ENCODE measurements at regions not wholly inside any gene's neighbourhood (a gene's known extent, or its start where the extent isn't known, plus 50 kb on each side); places are given as distances from the start of the nearest gene placed in this dataset.
"Not testable (repeated sequence)": the region's sequence is repeated elsewhere in the genome, so short reads cannot be mapped to it uniquely, and the experiment has no call there.

DNA sequence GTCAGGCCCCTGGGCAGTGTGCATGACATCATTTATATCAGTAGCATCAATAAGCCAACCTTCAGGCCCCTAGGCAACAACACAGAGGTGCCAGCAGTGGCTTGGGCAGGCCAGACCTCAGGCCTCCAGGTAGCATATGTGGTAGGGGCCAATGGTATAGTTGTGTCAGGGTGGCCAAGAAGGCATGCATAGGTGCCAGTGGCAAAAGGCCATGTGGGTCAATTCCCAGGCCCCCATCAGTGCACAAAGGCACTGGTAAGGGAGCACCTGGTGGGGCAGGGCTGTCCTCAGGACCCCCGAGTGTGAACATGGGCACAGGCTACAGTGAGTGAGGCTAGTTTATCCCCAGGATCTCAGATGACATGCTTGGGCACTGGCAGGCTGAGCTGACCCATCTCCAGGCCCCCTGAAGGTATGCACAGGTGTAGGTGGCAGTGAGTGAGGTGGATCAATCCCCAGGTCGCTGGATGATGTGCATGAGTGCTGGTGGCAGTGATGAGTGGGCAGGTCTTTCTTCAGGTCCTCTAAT is 244.1 kb upstream of the ZNF385D start:
- DNase-seq, result no peak

DNA sequence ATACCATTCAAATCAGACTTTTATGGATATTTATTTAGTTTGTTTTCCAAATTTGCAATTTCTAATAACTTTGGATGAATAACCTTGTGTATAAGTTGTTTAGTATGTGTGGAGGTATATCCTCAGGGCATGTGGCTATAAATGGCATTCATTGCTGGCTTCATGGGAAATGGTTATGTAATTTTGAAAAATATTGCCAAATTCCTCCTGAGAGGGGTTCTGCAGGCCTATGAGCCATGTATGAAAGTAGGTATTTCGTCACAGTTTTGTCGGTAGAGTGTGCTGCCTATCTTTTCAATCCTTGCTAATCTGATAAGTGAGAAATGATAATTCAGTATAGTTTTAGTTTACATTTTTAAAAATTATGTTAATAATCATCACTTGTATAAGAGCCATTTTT is 256.4 kb upstream of the ZNF385D start:
- DNase-seq, result no peak

DNA sequence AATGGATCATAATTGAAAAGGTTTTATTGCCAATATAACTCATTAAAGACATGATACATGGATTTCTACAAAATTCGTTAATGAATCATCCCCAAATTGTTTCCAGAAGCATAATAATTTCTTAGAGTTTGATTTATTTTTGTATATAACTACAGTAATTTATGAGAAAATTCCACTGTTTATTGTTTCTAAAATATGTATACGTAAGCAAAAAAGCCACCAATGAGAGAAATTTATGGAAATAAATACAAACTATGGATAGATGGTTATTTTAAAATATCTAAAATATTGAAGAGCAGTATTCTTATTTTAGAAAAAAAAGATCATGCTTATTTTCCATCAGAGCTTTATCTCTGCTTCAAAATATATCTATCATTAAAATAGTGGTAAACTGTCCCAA is 260.0 kb upstream of the ZNF385D start:
- no peak for DNase-seq

DNA sequence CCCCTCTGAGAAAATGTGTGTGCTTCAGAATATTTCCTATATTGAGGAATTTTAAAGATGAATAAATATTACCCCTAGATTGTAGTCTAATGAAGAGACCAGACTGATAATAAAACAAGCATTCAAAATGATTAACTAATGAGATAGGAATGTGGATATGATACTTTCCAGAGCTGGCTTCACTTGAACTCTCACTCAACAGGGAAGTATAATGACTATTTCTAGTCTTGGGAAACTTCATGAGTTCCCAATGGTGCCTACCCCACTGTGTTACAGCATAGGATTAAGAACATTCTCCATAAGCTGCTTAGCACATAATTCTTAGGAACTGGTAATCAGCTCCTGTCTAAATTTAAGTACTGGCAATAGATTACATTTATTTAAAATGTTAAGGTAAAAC is 261.5 kb upstream of the ZNF385D start:
- no peak for DNase-seq

- no peak for DNase-seq
These were observed 262.6 kb upstream of the ZNF385D start for GRCh38 chr3:22013641-22014040.

DNA sequence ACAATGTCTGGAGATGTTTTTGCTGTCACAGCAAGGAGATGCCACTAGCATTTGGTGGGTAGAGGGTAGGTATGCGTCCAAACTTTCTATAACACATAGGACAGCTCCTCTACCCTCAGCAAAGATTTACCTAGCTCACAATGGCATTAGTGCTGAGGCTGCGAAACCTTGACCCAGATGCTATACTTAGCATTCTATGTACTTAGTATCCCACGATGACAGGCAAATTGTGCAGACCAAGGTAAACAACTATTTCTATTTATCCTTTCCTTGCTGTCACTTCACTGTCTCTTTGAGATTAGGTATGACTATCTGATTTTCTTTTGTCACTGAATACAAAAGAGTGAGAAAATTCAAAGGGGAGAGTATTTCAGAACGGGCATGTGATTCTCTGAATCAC is 265.2 kb upstream of the ZNF385D start:
- DNase-seq, result no peak

GRCh38 chr3:22024638-22025037 is 273.6 kb upstream of the ZNF385D start:
- not testable (repeated sequence) for DNase-seq

DNA sequence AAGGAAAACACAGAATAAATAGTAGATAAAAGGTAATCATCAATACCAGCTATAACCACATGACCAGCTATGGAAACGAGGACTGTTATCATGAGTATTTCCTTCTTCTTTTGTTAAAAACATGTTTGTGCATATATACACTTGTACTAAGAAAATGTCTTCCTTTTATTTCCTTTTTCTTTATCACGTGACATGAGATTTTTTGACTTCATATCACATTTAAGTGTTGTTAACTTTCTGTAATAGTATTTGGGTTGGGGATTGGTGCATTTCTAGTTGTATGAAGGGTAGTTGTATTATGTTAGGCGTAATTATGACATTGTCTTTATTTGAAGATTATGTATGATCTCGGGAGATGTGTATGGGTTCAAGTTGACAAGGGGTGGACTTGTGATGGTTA is 278.5 kb upstream of the ZNF385D start:
- no peak for DNase-seq

GRCh38 chr3:22039161-22039560 is 288.2 kb upstream of the ZNF385D start:
- DNase-seq, result no peak

DNA sequence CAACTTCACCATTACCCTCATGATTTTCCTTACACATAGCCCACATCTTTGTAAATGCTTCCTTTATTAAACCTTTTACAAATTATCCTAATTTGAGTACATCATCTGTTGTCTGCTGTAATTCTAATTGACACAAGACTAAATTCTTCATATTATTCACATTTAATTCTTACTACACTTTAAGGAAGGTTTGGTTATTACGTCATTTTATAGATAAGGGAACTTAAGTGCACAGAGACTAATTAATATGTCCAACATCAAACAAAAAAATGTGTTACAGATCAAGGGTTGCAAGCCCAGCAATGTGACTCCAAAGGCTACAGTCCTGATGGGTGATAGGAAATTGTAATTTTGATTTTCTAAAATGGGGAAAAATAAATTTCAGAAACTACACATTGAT is 289.1 kb upstream of the ZNF385D start:
- no peak for DNase-seq

GRCh38 chr3:22045882-22046281 is 294.9 kb upstream of the ZNF385D start:
- DNase-seq, result peak; percentile 8

DNA sequence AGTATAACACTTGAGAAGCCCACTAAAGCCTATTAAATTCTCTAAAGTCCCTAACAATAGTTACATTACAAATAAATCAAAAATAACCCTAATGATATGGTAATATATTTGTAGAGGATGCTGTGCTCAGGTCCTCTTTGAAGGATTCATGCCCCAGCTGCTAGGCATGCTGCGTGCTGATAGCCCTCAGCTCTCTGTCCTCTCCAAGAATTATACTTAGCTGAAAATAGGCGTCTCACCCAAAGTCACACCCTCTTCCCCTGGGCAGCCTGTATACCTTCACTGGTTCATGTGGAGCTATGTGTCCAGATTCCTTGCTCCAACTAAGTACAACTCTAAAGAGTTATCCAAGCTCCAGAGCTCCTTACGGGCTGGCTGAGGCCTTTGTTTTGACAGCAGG is 312.5 kb upstream of the ZNF385D start:
- no peak for DNase-seq

DNA sequence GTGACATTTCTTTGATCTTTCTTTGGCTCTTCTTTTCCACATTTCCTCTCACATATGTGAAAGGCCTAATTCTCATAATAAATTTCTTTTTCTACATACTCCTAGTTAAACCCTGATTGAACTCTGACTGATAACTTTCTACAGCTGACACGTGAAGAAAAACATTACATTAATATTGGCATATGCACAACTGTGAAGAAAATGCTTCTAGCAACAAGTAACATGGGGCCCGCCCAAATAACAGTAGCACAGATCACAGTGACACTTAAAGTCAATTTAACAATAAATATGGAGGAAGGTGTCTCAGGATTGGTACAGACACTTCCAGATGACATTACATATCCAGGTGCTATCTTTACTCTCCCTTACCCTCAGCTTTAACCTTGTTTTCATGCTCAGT is 317.6 kb upstream of the ZNF385D start:
- DNase-seq, result no peak

- no peak for DNase-seq
These were observed 337.2 kb upstream of the ZNF385D start for GRCh38 chr3:22088204-22088603.

DNA sequence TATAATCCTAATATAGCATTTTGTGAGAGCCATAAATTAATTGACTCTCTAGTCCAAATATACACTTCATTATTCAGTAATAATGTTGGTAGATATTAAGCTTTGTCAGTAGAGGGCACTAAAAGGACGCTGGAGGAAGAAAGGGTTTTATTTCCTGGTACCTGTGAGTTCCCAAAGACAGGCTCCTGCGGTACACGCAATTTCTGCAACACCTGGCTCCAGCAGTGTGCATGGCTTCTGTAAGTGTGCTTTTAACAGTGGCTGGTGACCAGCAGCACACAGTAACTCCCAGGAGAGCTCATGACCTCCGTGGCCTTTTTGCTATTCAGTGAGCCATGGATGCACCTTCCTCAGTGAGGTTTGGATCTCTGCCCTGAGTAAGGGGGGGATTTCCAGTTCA is 338.3 kb upstream of the ZNF385D start:
- DNase-seq, result no peak

DNA sequence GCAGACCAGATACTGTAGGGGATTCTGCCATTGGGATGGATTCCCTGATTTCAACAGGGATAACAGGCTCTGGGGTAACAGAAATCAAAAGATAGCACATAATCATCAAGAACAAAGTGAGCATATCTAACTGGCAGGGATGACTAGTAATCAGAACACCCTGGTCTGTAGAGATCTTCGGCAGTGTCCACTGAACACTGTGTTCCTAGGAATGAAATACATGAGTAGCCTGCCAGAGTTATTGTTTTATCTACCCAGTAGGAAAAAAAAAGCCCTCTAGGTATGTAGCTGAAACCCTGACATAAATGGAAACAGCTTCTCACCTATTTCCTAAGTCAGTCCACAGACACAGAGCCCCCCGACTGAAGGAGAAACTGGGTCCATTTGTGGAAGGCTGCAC is 340.3 kb upstream of the ZNF385D start:
- DNase-seq, result no peak

DNA sequence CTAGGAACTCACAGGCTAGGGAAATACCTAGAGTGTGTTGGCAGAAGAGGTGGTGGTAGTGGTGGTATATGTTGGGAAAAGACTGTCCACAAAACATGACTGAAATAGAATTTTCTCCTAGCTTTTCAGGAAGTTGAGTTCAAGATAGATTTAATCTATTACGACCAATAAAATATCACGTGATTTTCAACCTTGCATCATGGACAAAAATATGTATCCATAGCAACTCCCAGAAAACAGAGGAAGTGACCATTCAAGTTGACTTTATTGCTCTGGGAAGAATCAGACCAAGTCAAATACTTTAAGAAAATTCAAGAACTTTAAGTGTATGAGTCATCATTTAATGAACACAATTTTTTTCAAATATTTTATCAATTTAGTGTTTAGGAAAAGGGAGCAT is 347.0 kb upstream of the ZNF385D start:
- DNase-seq, result no peak

DNA sequence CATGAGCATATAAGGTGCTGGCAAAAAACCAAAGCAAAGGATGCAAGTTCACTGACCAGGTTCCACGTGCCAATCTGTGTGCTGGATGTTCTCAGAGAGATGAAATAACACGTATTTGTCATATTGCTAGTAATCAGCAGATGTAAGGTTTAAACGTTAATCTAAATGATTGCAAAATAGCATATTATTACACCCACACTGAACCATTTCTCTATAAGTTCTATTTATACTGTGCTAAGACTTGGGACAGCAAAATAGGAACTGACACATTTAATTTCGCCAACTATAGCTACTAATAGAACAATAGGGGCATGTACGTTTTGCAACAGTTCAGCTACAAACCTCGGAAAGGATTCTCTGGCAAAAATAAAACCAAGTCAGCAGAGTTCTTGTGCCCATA is 350.3 kb upstream of the ZNF385D start:
- no peak for DNase-seq

- DNase-seq, result no peak
These were observed 350.8 kb upstream of the ZNF385D start for GRCh38 chr3:22101811-22102210.

GRCh38 chr3:22103423-22103822 is 352.4 kb upstream of the ZNF385D start:
- no peak for DNase-seq

DNA sequence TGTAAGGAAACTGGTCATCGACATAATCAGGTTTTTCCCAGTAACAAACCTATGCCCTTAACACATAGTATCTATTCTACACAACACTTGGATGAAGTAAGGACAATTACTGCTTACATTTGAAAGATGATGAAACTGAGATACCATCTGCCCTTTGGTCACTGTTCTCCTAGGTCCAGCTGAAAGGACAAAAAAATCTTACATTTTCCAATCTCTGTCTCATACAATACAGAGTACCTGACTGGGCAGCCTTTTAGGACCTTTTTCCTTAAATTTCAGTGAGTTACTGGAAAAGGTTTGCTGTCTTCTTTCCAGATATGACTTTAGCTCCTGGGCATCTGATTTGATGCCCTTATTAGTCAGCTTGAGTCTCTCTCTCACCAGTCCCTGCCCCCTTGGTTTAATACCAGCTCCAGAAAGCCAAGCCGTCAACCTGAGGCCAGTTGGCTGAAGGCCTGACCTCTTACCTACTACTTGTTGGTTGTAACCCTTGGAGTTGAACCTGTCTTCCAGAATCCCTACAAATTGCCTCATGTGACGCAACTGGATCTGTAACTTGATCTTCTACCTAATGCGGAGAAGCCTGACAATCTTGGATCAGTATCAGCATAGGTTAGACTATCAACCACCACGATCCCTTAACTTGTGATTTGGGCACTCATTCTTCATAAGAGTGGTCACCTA is 355.3 kb upstream of the ZNF385D start:
- no peak for DNase-seq

GRCh38 chr3:22111226-22111625 is 360.2 kb upstream of the ZNF385D start:
- DNase-seq, result no peak

- no peak for DNase-seq
These were observed 362.4 kb upstream of the ZNF385D start for GRCh38 chr3:22113453-22113852.

DNA sequence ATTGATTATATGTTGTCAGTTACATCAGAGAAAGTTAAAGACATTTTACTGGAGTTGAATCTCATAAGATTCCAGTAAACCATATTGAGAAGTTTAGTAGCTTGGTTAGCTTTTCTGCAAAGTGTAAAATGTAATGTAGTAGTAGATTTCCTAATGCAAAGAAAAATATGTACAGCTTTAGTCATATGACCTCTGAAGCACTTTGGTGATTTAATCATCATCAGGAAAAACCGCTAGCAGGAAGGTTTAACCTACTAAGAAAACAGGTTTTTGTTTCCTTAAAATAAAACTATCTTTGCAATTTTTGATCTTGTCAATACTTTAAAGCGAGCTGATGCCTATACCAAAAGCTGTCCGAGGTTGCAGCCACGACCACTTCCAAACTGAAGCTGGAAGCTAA is 364.6 kb upstream of the ZNF385D start:
- DNase-seq, result no peak

- no peak for DNase-seq
These were observed 366.1 kb upstream of the ZNF385D start for GRCh38 chr3:22117091-22117490.

All from COR-L47 (cell line).